Smooth muscle cell (in vitro differentiated cells): ENCODE measurements at regions not wholly inside any gene's neighbourhood (a gene's known extent, or its start where the extent isn't known, plus 50 kb on each side); places are given as distances from the start of the nearest gene placed in this dataset.
A peak's percentile ranks its signal among the peaks of the same experiment; 100 is the strongest.

Experiments
- DNase-seq: peaks from one replicate; lab custom pipeline; 2025; ENCODE audit not compliant: unreplicated experiment; lab: John Stamatoyannopoulos, UW
- H2AFZ ChIP-seq: fragments of 200-600 bp; sonication (generic); 2 replicates; pipeline ENCODE4 v1.6.0; 2016; ENCODE audit warnings: antibody characterized with exemption, low read depth, mild to moderate bottlenecking
- H3F3A ChIP-seq: fragments of 200-600 bp; sonication (generic); 2 replicates; pipeline ENCODE4 v1.6.0; 2017; ENCODE audit warnings: antibody characterized with exemption, low read depth
- H3K27ac ChIP-seq: fragments of 200-600 bp; sonication (generic); 2 replicates; pipeline ENCODE4 v1.5.1; 2016; ENCODE audit warnings: low read depth, mild to moderate bottlenecking
- H3K27me3 ChIP-seq: fragments of 200-600 bp; sonication (generic); 2 replicates; pipeline ENCODE4 v1.6.1; 2016; ENCODE audit warnings: low read depth, mild to moderate bottlenecking
- H3K36me3 ChIP-seq: fragments of 200-600 bp; sonication (generic); 2 replicates; pipeline ENCODE4 v1.5.1; 2016; ENCODE audit warnings: low read depth
- H3K4me1 ChIP-seq: fragments of 200-600 bp; sonication (generic); 2 replicates; pipeline ENCODE4 v1.5.1; 2016; ENCODE audit warnings: low read depth
- H3K4me2 ChIP-seq: fragments of 200-600 bp; sonication (generic); 2 replicates; pipeline ENCODE4 v1.6.0; 2016; ENCODE audit warnings: mild to moderate bottlenecking
- H3K4me3 ChIP-seq: fragments of 200-600 bp; sonication (generic); 2 replicates; pipeline ENCODE4 v1.5.1; 2016; ENCODE audit warnings: mild to moderate bottlenecking
- H3K79me2 ChIP-seq: fragments of 200-600 bp; sonication (generic); 2 replicates; pipeline ENCODE4 v1.6.0; 2016; ENCODE audit warnings: low read depth, mild to moderate bottlenecking
- H3K9ac ChIP-seq: fragments of 200-600 bp; sonication (generic); 2 replicates; pipeline ENCODE4 v1.6.0; 2016; ENCODE audit warnings: low read depth
- H3K9me3 ChIP-seq: fragments of 200-600 bp; sonication (generic); replicated peaks from 2 replicates; pipeline ENCODE4 v1.5.1; 2016; ENCODE audit warnings: low read depth
- H4K20me1 ChIP-seq: fragments of 200-600 bp; sonication (generic); 2 replicates; pipeline ENCODE4 v1.6.0; 2016; ENCODE audit warnings: low read depth
- WGBS: methylation state at CpG from one replicate; pipeline ENCODE4 v1.1.7; 2016; ENCODE audit warnings: low lambda C conversion rate; 5-methylcytosine and 5-hydroxymethylcytosine counted together
- TF ChIP-seq, protein P1 (sequence below): fragments of 200-600 bp; sonication (generic); IDR thresholded peaks from 2 replicates; pipeline ENCODE4 v1.5.1; 2017; ENCODE audit warnings: borderline replicate concordance, mild to moderate bottlenecking, antibody characterized with exemption; ENCODE audit not compliant: insufficient read depth, poor library complexity, severe bottlenecking

DNA sequence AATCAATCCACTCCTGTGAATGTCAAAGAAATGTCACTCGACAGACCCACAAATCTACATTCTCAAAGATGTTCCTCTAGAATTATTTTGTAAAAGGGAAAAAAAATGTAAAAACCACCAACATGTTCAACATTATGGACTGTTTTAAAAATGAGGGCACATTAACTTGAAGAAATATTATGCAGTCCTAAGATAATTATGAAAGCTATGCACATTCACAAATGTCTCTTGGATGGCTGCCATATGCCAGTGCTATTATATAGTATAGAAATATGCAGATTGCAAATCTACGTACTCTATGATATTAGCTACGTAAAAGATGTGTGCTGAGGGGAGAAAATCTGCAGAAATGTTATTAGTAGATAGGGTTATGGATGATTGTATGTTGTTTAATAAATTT, 334.2 kb downstream of the BMP4 start:
- Histone ChIP-seq H3K4me3 (no peak overlapping the region), H3K4me2 (no peak overlapping the region), H4K20me1 (no peaks in the 10 kb centered on the region), H3K27me3 (no peaks in the 10 kb centered on the region), H2AFZ (no peak overlapping the region), H3K4me1 (peaks cover 13% of the 10 kb centered on the region), H3K27ac (no peak overlapping the region), H3K36me3 (no peaks in the 10 kb centered on the region), H3K9me3 (no peaks in the 10 kb centered on the region), H3K79me2 (no peaks in the 10 kb centered on the region), H3K9ac (no peak overlapping the region), H3F3A (peaks cover 21% of the 10 kb centered on the region)
- no peak for DNase-seq
- WGBS: 92% methylated on average over 3 of the region's 3 CpGs
- TF ChIP-seq, protein P1, sequence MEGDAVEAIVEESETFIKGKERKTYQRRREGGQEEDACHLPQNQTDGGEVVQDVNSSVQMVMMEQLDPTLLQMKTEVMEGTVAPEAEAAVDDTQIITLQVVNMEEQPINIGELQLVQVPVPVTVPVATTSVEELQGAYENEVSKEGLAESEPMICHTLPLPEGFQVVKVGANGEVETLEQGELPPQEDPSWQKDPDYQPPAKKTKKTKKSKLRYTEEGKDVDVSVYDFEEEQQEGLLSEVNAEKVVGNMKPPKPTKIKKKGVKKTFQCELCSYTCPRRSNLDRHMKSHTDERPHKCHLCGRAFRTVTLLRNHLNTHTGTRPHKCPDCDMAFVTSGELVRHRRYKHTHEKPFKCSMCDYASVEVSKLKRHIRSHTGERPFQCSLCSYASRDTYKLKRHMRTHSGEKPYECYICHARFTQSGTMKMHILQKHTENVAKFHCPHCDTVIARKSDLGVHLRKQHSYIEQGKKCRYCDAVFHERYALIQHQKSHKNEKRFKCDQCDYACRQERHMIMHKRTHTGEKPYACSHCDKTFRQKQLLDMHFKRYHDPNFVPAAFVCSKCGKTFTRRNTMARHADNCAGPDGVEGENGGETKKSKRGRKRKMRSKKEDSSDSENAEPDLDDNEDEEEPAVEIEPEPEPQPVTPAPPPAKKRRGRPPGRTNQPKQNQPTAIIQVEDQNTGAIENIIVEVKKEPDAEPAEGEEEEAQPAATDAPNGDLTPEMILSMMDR: no peak

DNA sequence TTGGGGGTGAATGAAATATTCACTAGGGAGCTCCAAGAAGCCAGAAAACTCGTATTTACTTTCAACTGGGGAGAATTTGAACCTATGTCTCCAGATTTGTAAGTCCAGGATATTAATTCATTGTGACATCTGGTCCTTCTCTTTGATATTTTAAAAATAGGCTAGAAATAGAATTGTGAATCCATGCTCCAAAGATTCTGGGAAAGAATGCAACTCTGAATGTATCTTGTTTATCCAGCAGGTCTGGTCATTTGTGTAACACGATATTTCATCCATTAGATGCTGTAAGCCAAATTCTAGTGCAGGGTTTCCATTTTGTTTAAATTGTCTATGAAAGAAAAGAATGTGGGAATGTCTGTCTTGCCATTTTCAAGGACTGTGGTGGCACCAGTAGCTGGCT, 334.7 kb downstream of the BMP4 start:
- Histone ChIP-seq H2AFZ (no peak overlapping the region), H3K4me3 (no peak overlapping the region), H3K27ac (no peak overlapping the region), H4K20me1 (no peaks in the 10 kb centered on the region), H3K36me3 (no peaks in the 10 kb centered on the region), H3K4me2 (no peak overlapping the region), H3K27me3 (no peaks in the 10 kb centered on the region), H3K9ac (no peak overlapping the region), H3K79me2 (no peaks in the 10 kb centered on the region), H3K4me1 (peaks cover 13% of the 10 kb centered on the region), H3F3A (peaks cover 21% of the 10 kb centered on the region), H3K9me3 (no peaks in the 10 kb centered on the region)
- WGBS: 89% methylated on average over 2 of the region's 2 CpGs
- TF ChIP-seq, protein P1: no peak
- DNase-seq: no peak

GRCh38 chr14:53621433-53621832, 335.2 kb downstream of the BMP4 start:
- Histone ChIP-seq H3K27ac (no peak overlapping the region), H2AFZ (no peak overlapping the region), H3K4me2 (no peak overlapping the region), H4K20me1 (no peaks in the 10 kb centered on the region), H3K27me3 (no peaks in the 10 kb centered on the region), H3K36me3 (no peaks in the 10 kb centered on the region), H3K9me3 (no peaks in the 10 kb centered on the region), H3K9ac (no peak overlapping the region), H3F3A (peaks cover 21% of the 10 kb centered on the region), H3K4me1 (peaks cover 13% of the 10 kb centered on the region), H3K79me2 (no peaks in the 10 kb centered on the region), H3K4me3 (no peak overlapping the region)
- TF ChIP-seq, protein P1: no peak
- 94% methylated on average over 3 of the region's 3 CpGs for WGBS
- no peak for DNase-seq

DNA sequence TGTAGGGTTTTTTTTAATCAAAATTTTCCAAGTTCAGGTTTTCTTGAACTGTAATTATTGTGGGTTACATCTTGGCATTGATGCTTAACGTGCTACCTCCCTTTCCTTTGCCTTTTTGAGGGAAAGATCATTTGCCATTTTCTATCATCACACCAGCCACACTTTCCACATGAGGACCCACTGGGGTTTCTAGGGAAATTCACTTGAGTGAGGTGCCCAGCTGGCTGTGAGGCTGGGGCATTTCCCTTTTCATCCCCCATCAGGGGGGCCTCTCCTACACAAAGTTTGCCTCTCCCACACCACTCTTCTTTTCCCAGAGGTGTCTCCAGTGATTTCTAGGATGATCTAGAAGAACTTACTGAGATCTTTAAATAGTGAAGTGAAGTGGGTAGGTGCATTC, 335.7 kb downstream of the BMP4 start:
- H3K79me2 ChIP-seq: no peaks in the 10 kb centered on the region

More for the DNA sequence above, 335.7 kb downstream of the BMP4 start:
- H3F3A ChIP-seq: peaks cover 21% of the 10 kb centered on the region
- no peak overlapping the region for H3K4me3 ChIP-seq
- H3K27me3 ChIP-seq: no peaks in the 10 kb centered on the region
- H3K9me3 ChIP-seq: no peaks in the 10 kb centered on the region
- H3K9ac ChIP-seq: no peak overlapping the region
- peak overlapping the region; percentile 52 for H3K4me2 ChIP-seq
- no peak overlapping the region for H2AFZ ChIP-seq
- H4K20me1 ChIP-seq: no peaks in the 10 kb centered on the region
- peak overlapping the region; percentile 73 for H3K27ac ChIP-seq
- TF ChIP-seq, protein P1: no peak
- no peaks in the 10 kb centered on the region for H3K36me3 ChIP-seq
- peaks cover 13% of the 10 kb centered on the region for H3K4me1 ChIP-seq
- WGBS: 90% methylated on average over 1 of the region's 1 CpG
- DNase-seq: no peak
